HL-60 (cell line): ENCODE measurements at regions not wholly inside any gene's neighbourhood (a gene's known extent, or its start where the extent isn't known, plus 50 kb on each side); places are given as distances from the start of the nearest gene placed in this dataset.

Experiments used
- POLR2AphosphoS5 ChIP-seq: IDR thresholded peaks from 2 replicates; pipeline ENCODE4 v1.6.1; 2012; ENCODE audit warnings: low read depth
- TF ChIP-seq, protein P1 (sequence below): IDR thresholded peaks from one replicate; pipeline ENCODE4 v1.5.1; 2011; ENCODE audit warnings: low read length, control low read depth, inconsistent platforms; ENCODE audit not compliant: insufficient read depth

DNA sequence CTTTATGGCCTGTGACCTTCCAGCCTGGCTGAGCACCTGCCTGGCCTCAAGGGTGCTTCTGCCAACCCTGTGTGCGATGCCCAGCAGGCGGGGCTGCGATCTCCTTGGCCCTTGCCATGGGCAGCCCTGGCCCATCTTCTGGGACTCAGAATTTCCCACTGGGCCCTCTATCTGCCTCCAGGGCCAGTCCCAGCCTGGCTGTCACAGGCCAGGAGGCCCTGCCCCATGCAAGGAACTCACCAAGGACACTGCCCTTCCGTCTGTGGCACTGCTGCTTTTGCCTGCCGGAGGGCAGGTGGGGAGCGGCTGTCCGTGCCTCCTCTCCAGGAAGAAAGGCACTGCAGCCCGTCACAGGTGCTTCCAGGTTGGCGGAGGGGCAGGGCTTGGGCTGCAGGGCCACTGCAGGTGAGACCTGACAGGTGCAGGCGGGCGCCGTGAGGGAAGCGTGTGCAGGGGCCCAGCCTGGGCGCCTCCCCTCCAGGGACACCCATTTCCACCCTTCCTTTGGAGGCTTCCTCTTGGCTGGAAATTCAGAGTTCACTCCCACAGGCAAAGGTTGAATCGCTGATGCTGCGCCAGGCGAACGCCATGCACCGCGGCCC is 177.8 kb downstream of the KIF26A start:
- TF ChIP-seq, protein P1, sequence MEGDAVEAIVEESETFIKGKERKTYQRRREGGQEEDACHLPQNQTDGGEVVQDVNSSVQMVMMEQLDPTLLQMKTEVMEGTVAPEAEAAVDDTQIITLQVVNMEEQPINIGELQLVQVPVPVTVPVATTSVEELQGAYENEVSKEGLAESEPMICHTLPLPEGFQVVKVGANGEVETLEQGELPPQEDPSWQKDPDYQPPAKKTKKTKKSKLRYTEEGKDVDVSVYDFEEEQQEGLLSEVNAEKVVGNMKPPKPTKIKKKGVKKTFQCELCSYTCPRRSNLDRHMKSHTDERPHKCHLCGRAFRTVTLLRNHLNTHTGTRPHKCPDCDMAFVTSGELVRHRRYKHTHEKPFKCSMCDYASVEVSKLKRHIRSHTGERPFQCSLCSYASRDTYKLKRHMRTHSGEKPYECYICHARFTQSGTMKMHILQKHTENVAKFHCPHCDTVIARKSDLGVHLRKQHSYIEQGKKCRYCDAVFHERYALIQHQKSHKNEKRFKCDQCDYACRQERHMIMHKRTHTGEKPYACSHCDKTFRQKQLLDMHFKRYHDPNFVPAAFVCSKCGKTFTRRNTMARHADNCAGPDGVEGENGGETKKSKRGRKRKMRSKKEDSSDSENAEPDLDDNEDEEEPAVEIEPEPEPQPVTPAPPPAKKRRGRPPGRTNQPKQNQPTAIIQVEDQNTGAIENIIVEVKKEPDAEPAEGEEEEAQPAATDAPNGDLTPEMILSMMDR = no peak
- no peak for TF ChIP-seq POLR2AphosphoS5
